ENCODE measurements at regions not wholly inside any gene's neighbourhood (a gene's known extent, or its start where the extent isn't known, plus 50 kb on each side); places are given as distances from the start of the nearest gene placed in this dataset.

DNA sequence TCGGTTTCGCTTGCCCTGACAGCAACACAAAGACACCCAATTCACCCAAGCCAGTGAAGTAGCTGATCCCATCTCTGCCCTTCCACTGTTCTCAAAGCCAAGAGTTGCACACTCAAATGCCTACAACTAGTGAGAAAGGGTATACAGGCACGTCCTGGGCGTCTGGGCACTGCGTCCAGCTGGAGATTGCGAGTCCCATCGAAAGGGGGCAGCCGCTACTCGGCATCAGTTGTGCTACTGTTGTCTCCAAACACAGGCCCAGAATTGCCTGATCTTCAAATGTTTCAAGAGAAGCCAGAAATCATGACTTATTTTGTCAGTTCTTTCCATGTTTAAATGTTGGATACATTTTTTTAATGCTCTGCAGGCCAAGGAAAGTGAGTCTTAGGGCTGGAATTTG is 487.8 kb downstream of the BCOR start:
- H3K4me1 ChIP-seq (ENCODE audit: control insufficient read depth, insufficient read depth, low read length): no peaks in the 10 kb centered on the region
- Mint-ChIP-seq H3K9me3 (peaks cover 20% of the 10 kb centered on the region), H3K36me3 (ENCODE audit: low read depth) (no peaks in the 10 kb centered on the region), H3K4me3 (no peak overlapping the region), H3K27ac (no peak overlapping the region), H3K4me1 (peaks cover 26% of the 10 kb centered on the region), H3K27me3 (ENCODE audit: insufficient read depth) (peaks cover 35% of the 10 kb centered on the region)
- H3K9ac ChIP-seq (ENCODE audit: extremely low read depth, low read length, poor library complexity, severe bottlenecking): no peak overlapping the region
- H3K4me3 ChIP-seq (ENCODE audit: low read length): no peak overlapping the region
- DNase-seq: no peak
- 82 to 91% methylated on average over 3 to 9 of the region's 9 CpGs for whole genome bisulfite sequencing, 2 experiments (ENCODE audit: insufficient coverage in 1 of 2, insufficient read length in 1 of 2)
- no peaks in the 10 kb centered on the region for H3K9me3 ChIP-seq (ENCODE audit: control insufficient read depth, low read length)
- TF ChIP-seq, protein P1, sequence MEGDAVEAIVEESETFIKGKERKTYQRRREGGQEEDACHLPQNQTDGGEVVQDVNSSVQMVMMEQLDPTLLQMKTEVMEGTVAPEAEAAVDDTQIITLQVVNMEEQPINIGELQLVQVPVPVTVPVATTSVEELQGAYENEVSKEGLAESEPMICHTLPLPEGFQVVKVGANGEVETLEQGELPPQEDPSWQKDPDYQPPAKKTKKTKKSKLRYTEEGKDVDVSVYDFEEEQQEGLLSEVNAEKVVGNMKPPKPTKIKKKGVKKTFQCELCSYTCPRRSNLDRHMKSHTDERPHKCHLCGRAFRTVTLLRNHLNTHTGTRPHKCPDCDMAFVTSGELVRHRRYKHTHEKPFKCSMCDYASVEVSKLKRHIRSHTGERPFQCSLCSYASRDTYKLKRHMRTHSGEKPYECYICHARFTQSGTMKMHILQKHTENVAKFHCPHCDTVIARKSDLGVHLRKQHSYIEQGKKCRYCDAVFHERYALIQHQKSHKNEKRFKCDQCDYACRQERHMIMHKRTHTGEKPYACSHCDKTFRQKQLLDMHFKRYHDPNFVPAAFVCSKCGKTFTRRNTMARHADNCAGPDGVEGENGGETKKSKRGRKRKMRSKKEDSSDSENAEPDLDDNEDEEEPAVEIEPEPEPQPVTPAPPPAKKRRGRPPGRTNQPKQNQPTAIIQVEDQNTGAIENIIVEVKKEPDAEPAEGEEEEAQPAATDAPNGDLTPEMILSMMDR (conservative IDR thresholded peaks at IDR 0.05): no peak
- H3K36me3 ChIP-seq (ENCODE audit: control insufficient read depth, insufficient read depth, low read length): no peaks in the 10 kb centered on the region
- H3K27ac ChIP-seq (ENCODE audit: low read depth, low read length): no peak overlapping the region
- peaks cover 13% of the 10 kb centered on the region for H3K27me3 ChIP-seq (ENCODE audit: control insufficient read depth, insufficient read depth, low read length, poor library complexity, severe bottlenecking)

DNA sequence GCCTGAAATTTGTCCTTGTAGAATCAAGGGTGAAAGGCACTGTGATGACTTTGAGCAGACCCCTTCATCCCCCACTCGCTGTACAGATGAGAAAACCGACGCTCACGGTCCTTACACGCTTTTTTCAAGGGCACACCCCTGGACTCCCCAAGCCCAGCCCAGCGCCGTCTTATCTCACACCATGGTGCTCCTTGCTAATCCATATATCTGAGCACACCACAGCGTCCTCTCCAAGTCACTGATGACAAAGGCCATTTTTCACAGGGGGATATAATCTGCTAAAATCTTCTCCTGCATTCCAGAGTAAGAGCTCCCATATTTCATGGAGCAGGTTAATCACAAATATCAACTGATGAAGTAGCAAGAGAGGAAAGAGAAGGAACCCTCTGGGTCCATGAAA is 486.3 kb downstream of the BCOR start:
- peaks cover 13% of the 10 kb centered on the region for H3K27me3 ChIP-seq (ENCODE audit: control insufficient read depth, insufficient read depth, low read length, poor library complexity, severe bottlenecking)
- TF ChIP-seq, protein P1 (conservative IDR thresholded peaks at IDR 0.05): no peak
- H3K27ac ChIP-seq (ENCODE audit: low read depth, low read length): no peak overlapping the region
- 88 to 100% methylated on average over 1 to 8 of the region's 8 CpGs for whole genome bisulfite sequencing, 2 experiments (ENCODE audit: insufficient coverage in 1 of 2, insufficient read length in 1 of 2)
- H3K4me1 Mint-ChIP-seq: peaks cover 26% of the 10 kb centered on the region
- no peak for DNase-seq
- no peak overlapping the region for H3K9ac ChIP-seq (ENCODE audit: extremely low read depth, low read length, poor library complexity, severe bottlenecking)
- no peaks in the 10 kb centered on the region for H3K36me3 ChIP-seq (ENCODE audit: control insufficient read depth, insufficient read depth, low read length)
- peaks cover 36% of the 10 kb centered on the region for H3K27me3 Mint-ChIP-seq (ENCODE audit: insufficient read depth)
- H3K9me3 Mint-ChIP-seq: peaks cover 25% of the 10 kb centered on the region
- H3K36me3 Mint-ChIP-seq (ENCODE audit: low read depth): no peaks in the 10 kb centered on the region
- H3K9me3 ChIP-seq (ENCODE audit: control insufficient read depth, low read length): no peaks in the 10 kb centered on the region
- no peaks in the 10 kb centered on the region for H3K4me1 ChIP-seq (ENCODE audit: control insufficient read depth, insufficient read depth, low read length)
- H3K4me3 ChIP-seq (ENCODE audit: low read length): no peak overlapping the region
- no peak overlapping the region for H3K27ac Mint-ChIP-seq
- H3K4me3 Mint-ChIP-seq: no peak overlapping the region

DNA sequence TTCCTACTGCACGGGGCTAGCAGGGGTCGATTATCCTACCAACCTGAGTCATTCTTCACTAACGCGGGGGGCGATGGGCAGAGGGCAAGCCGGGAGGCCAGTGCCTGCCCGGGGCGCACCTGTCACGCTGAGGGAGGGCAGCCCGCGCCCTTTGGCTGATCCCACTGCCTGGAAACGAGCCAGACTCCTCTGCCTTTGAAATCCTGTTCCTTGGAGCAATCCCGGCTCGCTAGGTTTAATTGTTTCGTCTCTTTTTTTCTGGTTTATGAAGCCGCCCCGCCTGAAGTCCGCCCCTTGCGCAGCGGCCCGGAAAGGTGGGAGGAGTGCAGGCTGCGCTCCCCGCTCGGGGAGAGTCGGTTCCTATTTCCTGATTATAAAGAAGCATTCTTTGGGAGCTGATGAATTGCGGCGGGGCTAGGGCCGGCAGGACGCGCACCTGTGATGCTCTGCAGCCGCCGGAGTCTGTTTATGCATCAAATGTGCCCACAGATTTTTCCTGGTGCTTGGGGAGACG is 484.2 kb downstream of the BCOR start:
- DNase-seq: peak; percentile 81
- Mint-ChIP-seq H3K4me3 (peak overlapping the region; percentile 57), H3K36me3 (ENCODE audit: low read depth) (no peaks in the 10 kb centered on the region), H3K27me3 (ENCODE audit: insufficient read depth) (peaks cover 43% of the 10 kb centered on the region), H3K27ac (no peak overlapping the region), H3K4me1 (peaks cover 26% of the 10 kb centered on the region), H3K9me3 (peaks cover 13% of the 10 kb centered on the region)
- no peak overlapping the region for H3K9ac ChIP-seq (ENCODE audit: extremely low read depth, low read length, poor library complexity, severe bottlenecking)
- no peaks in the 10 kb centered on the region for H3K9me3 ChIP-seq (ENCODE audit: control insufficient read depth, low read length)
- peaks cover 13% of the 10 kb centered on the region for H3K27me3 ChIP-seq (ENCODE audit: control insufficient read depth, insufficient read depth, low read length, poor library complexity, severe bottlenecking)
- peak overlapping the region; percentile 67 for H3K4me3 ChIP-seq (ENCODE audit: low read length)
- TF ChIP-seq, protein P1 (conservative IDR thresholded peaks at IDR 0.05): no peak
- no peaks in the 10 kb centered on the region for H3K36me3 ChIP-seq (ENCODE audit: control insufficient read depth, insufficient read depth, low read length)
- H3K27ac ChIP-seq (ENCODE audit: low read depth, low read length): no peak overlapping the region
- WGBS, 2 experiments (ENCODE audit: insufficient coverage in 1 of 2, insufficient read length in 1 of 2): 0 to 2% methylated on average over 1 to 32 of the region's 33 CpGs
- no peaks in the 10 kb centered on the region for H3K4me1 ChIP-seq (ENCODE audit: control insufficient read depth, insufficient read depth, low read length)

Measured in endodermal cell (in vitro differentiated cells).